ENCODE measurements at regions not wholly inside any gene's neighbourhood (a gene's known extent, or its start where the extent isn't known, plus 50 kb on each side); places are given as distances from the start of the nearest gene placed in this dataset.
"Not testable (repeated sequence)": the region's sequence is repeated elsewhere in the genome, so short reads cannot be mapped to it uniquely, and the experiment has no call there.

GRCh38 chr1:60875138-60875537 lies 207.2 kb upstream of the NFIA start (continued):
- TF ChIP-seq EP300 (conservative IDR thresholded peaks at IDR 0.05; ENCODE audit: poor library complexity, severe bottlenecking) (no peak), TAF1 (IDR thresholded peaks at IDR 0.05; ENCODE audit: low read depth) (no peak)

GRCh38 chr1:60874718-60875117 lies 207.6 kb upstream of the NFIA start:
- Histone ChIP-seq H3K9ac (ENCODE audit: low read length) (no peak overlapping the region), H3K4me3 (ENCODE audit: low read length) (no peak overlapping the region), H3K9me3 (ENCODE audit: low read length) (no peaks in the 10 kb centered on the region), H2AFZ (ENCODE audit: low read depth, low read length) (no peak overlapping the region), H3K4me2 (ENCODE audit: low read length) (no peak overlapping the region), H3K27ac (ENCODE audit: low read length) (no peak overlapping the region), H3F3A (ENCODE audit: insufficient read depth, low read length, poor library complexity, severe bottlenecking) (no peaks in the 10 kb centered on the region), H3K9me2 (ENCODE audit: insufficient read depth, low read length) (no peaks in the 10 kb centered on the region), H4K20me1 (ENCODE audit: insufficient read depth) (no peaks in the 10 kb centered on the region), H3K27me3 (ENCODE audit: insufficient read depth, low read depth, low read length) (no peaks in the 10 kb centered on the region), H3K79me2 (replicated peaks; ENCODE audit: insufficient read depth, low read length) (no peaks in the 10 kb centered on the region), H3K36me3 (ENCODE audit: insufficient read depth, low read length) (no peaks in the 10 kb centered on the region)
- TF ChIP-seq EP300 (conservative IDR thresholded peaks at IDR 0.05; ENCODE audit: poor library complexity, severe bottlenecking) (no peak), POLR2AphosphoS5 (IDR thresholded peaks at IDR 0.05) (no peak), MXI1 (conservative IDR thresholded peaks at IDR 0.05; ENCODE audit: poor library complexity, severe bottlenecking) (no peak), TAF1 (IDR thresholded peaks at IDR 0.05; ENCODE audit: low read depth) (no peak)

- not testable (repeated sequence) for H3K27me3 ChIP-seq (ENCODE audit: insufficient read depth, low read depth, low read length); H3K4me3 ChIP-seq (ENCODE audit: low read length); H3K9me3 ChIP-seq (ENCODE audit: low read length); H3K79me2 ChIP-seq (replicated peaks; ENCODE audit: insufficient read depth, low read length); H3F3A ChIP-seq (ENCODE audit: insufficient read depth, low read length, poor library complexity, severe bottlenecking); H2AFZ ChIP-seq (ENCODE audit: low read depth, low read length); H3K36me3 ChIP-seq (ENCODE audit: insufficient read depth, low read length); H3K4me2 ChIP-seq (ENCODE audit: low read length); H3K27ac ChIP-seq (ENCODE audit: low read length); H4K20me1 ChIP-seq (ENCODE audit: insufficient read depth); H3K9ac ChIP-seq (ENCODE audit: low read length); H3K9me2 ChIP-seq (ENCODE audit: insufficient read depth, low read length)
Measured at GRCh38 chr1:60873396-60873795, 209.0 kb upstream of the NFIA start.

- H3K27ac ChIP-seq (ENCODE audit: low read length): no peak overlapping the region
Measured at GRCh38 chr1:60872426-60873054, 209.8 kb upstream of the NFIA start.

More at GRCh38 chr1:60872426-60873054, 209.8 kb upstream of the NFIA start:
- Histone ChIP-seq H2AFZ (ENCODE audit: low read depth, low read length) (no peak overlapping the region), H3K27me3 (ENCODE audit: insufficient read depth, low read depth, low read length) (no peaks in the 10 kb centered on the region), H3K79me2 (replicated peaks; ENCODE audit: insufficient read depth, low read length) (no peaks in the 10 kb centered on the region), H3F3A (ENCODE audit: insufficient read depth, low read length, poor library complexity, severe bottlenecking) (no peaks in the 10 kb centered on the region), H3K4me3 (ENCODE audit: low read length) (no peak overlapping the region), H3K9me3 (ENCODE audit: low read length) (no peaks in the 10 kb centered on the region), H3K9ac (ENCODE audit: low read length) (no peak overlapping the region), H3K9me2 (ENCODE audit: insufficient read depth, low read length) (no peaks in the 10 kb centered on the region), H3K4me2 (ENCODE audit: low read length) (no peak overlapping the region), H3K36me3 (ENCODE audit: insufficient read depth, low read length) (no peaks in the 10 kb centered on the region), H4K20me1 (ENCODE audit: insufficient read depth) (no peaks in the 10 kb centered on the region)
- no peak for TF ChIP-seq SMC3 (conservative IDR thresholded peaks at IDR 0.05; ENCODE audit: poor library complexity)
- TF ChIP-seq POLR2AphosphoS5 (IDR thresholded peaks at IDR 0.05): no peak
- TF ChIP-seq MXI1 (conservative IDR thresholded peaks at IDR 0.05; ENCODE audit: poor library complexity, severe bottlenecking): no peak
- no peak for TF ChIP-seq EP300 (conservative IDR thresholded peaks at IDR 0.05; ENCODE audit: poor library complexity, severe bottlenecking)
- no peak for TF ChIP-seq TAF1 (IDR thresholded peaks at IDR 0.05; ENCODE audit: low read depth)
- no peak for TF ChIP-seq RAD21 (conservative IDR thresholded peaks at IDR 0.05)
- TF ChIP-seq EZH2 (IDR thresholded peaks at IDR 0.05; ENCODE audit: borderline replicate concordance, insufficient read depth, low read length, poor library complexity, severe bottlenecking): no peak
- TF ChIP-seq REST (IDR thresholded peaks at IDR 0.05; ENCODE audit: borderline replicate concordance): no peak
- TF ChIP-seq CTCF (IDR thresholded peaks at IDR 0.05; ENCODE audit: poor library complexity, severe bottlenecking): no peak
